ENCODE measurements at regions not wholly inside any gene's neighbourhood (a gene's known extent, or its start where the extent isn't known, plus 50 kb on each side); places are given as distances from the start of the nearest gene placed in this dataset.

GRCh38 chr3:59407425-59407824 is 357.6 kb upstream of the CFAP20DC start:
- no peaks in the 10 kb centered on the region for H4K20me1 ChIP-seq (ENCODE audit: control insufficient read depth, insufficient read depth)
- H3K27me3 ChIP-seq (replicated peaks in 1 of 2; ENCODE audit: control insufficient read depth in 2 of 2, insufficient read depth in 2 of 2, low read length in 1 of 2) = no peaks in the 10 kb centered on the region
- peak overlapping the region; percentile 11 for H3K27ac ChIP-seq (ENCODE audit: control insufficient read depth, insufficient read depth)
- H2AFZ ChIP-seq (ENCODE audit: control insufficient read depth, low read depth, low read length) = peak overlapping the region; percentile 9; the same call in 1 of the 2 replicates
- no peaks in the 10 kb centered on the region for H3K9me3 ChIP-seq (replicated peaks; ENCODE audit: control insufficient read depth, insufficient read depth, low read length)
- FAIRE-seq (no peak), ATAC-seq (peak; percentile 18), DNase-seq (ENCODE audit: low read depth, low spot score) (no peak)
- in situ Hi-C loops (cut with MboI) (no loop called here), intact Hi-C loops (cut with micrococcal nuclease; ENCODE audit: unreplicated experiment) (no loop called here)
- SMC1A ChIA-PET (ENCODE audit: uncharacterized antibody, unreplicated experiment) = interaction anchor here (0.7 to 4.1 kb wide), 10 partner anchors 12 to 36 kb away, joined by 3 to 23 read pairs (median 6); no protein-coding TSS in a partner anchor
- H3K4me3 ChIP-seq = no peak overlapping the region
- peaks cover 19% of the 10 kb centered on the region for H3K4me1 ChIP-seq (ENCODE audit: control insufficient read depth, insufficient read depth, low read length)
- POLR2A ChIA-PET = no interaction called here
- H3K9ac ChIP-seq (ENCODE audit: control insufficient read depth, insufficient read depth, low read length) = no peak overlapping the region
- RAD21 ChIA-PET (ENCODE audit: unreplicated experiment) = interaction anchor here (1.0 to 2.6 kb wide), 7 partner anchors 15 to 49 kb away, joined by 3 to 11 read pairs (median 5); no protein-coding TSS in a partner anchor
- H3K4me2 ChIP-seq (ENCODE audit: control insufficient read depth, insufficient read depth) = peak overlapping the region; percentile 10; the same call in 1 of the 2 replicates
- H3K36me3 ChIP-seq (ENCODE audit: control insufficient read depth in 2 of 2, insufficient read depth in 2 of 2, low read length in 1 of 2) = no peaks in the 10 kb centered on the region
- TF ChIP-seq SPI1 (IDR thresholded peaks at IDR 0.05; ENCODE audit: borderline replicate concordance, insufficient read depth, low read depth, low read length) (peak; percentile 31; the same call in 1 of the 2 replicates), IRF4 (IDR thresholded peaks at IDR 0.05; ENCODE audit: low read depth, low read length) (no peak)
- WGBS (ENCODE audit: insufficient coverage, insufficient replicate concordance, low lambda C conversion rate, missing lambda C conversion rate) = 79% methylated on average over 5 of the region's 5 CpGs
- BruUV-seq (replicated peaks) = no TSS peak
- no peaks in the 10 kb centered on the region for H3K79me2 ChIP-seq (ENCODE audit: control insufficient read depth, insufficient read depth, low read length)
- CTCF ChIA-PET = interaction anchor here (0.9 to 1.4 kb wide), 4 partner anchors 34 to 168 kb away, joined by 3 to 4 read pairs (median 3); no protein-coding TSS in a partner anchor

GRCh38 chr3:59406943-59407342 is 357.1 kb upstream of the CFAP20DC start:
- in situ Hi-C loops (cut with MboI) = no loop called here
- H2AFZ ChIP-seq (ENCODE audit: control insufficient read depth, low read depth, low read length) = peak overlapping the region; percentile 70
- ChIA-PET CTCF (interaction anchor here (0.7 to 2.0 kb wide), 7 partner anchors 10 to 169 kb away, joined by 3 to 6 read pairs (median 3); no protein-coding TSS in a partner anchor), SMC1A (ENCODE audit: uncharacterized antibody, unreplicated experiment) (interaction anchor here (0.6 to 4.1 kb wide), 13 partner anchors 12 to 45 kb away, joined by 3 to 23 read pairs (median 5); no protein-coding TSS in a partner anchor), POLR2A (no interaction called here), RAD21 (ENCODE audit: unreplicated experiment) (interaction anchor here (0.6 to 2.6 kb wide), 7 partner anchors 15 to 50 kb away, joined by 3 to 11 read pairs (median 5); no protein-coding TSS in a partner anchor)
- peak; percentile 91 for ATAC-seq
- H3K79me2 ChIP-seq (ENCODE audit: control insufficient read depth, insufficient read depth, low read length) = no peaks in the 10 kb centered on the region
- no peaks in the 10 kb centered on the region for H3K9me3 ChIP-seq (replicated peaks; ENCODE audit: control insufficient read depth, insufficient read depth, low read length)
- intact Hi-C loops (cut with micrococcal nuclease; ENCODE audit: unreplicated experiment) = no loop called here
- H3K27me3 ChIP-seq (replicated peaks in 1 of 2; ENCODE audit: control insufficient read depth in 2 of 2, insufficient read depth in 2 of 2, low read length in 1 of 2) = no peaks in the 10 kb centered on the region
- no TSS peak for BruUV-seq (replicated peaks)
- H3K4me1 ChIP-seq (ENCODE audit: control insufficient read depth, insufficient read depth, low read length) = peaks cover 19% of the 10 kb centered on the region
- H4K20me1 ChIP-seq (ENCODE audit: control insufficient read depth, insufficient read depth) = no peaks in the 10 kb centered on the region
- peak; percentile 53 for DNase-seq (ENCODE audit: low read depth, low spot score)
- 3% methylated on average over 2 of the region's 2 CpGs for WGBS (ENCODE audit: insufficient coverage, insufficient replicate concordance, low lambda C conversion rate, missing lambda C conversion rate)
- no peaks in the 10 kb centered on the region for H3K36me3 ChIP-seq (ENCODE audit: control insufficient read depth in 2 of 2, insufficient read depth in 2 of 2, low read length in 1 of 2)
- no peak overlapping the region; the same call in 1 of the 2 replicates for H3K4me2 ChIP-seq (ENCODE audit: control insufficient read depth, insufficient read depth)
- peak overlapping the region; percentile 30 for H3K27ac ChIP-seq (ENCODE audit: control insufficient read depth, insufficient read depth)
- peak; percentile 88 for FAIRE-seq
- H3K9ac ChIP-seq (ENCODE audit: control insufficient read depth, insufficient read depth, low read length) = no peak overlapping the region
- H3K4me3 ChIP-seq = no peak overlapping the region; the same call in 1 of the 2 replicates
- TF ChIP-seq IRF5 (IDR thresholded peaks at IDR 0.05; ENCODE audit: borderline replicate concordance) (no peak), MYB (IDR thresholded peaks at IDR 0.05; ENCODE audit: borderline replicate concordance, low read depth, low read length) (no peak), ZBTB33 (IDR thresholded peaks at IDR 0.05) (no peak), ASH2L (IDR thresholded peaks at IDR 0.05; ENCODE audit: borderline replicate concordance, low read depth) (no peak), PAX8 (IDR thresholded peaks at IDR 0.05) (no peak), ZBED1 (IDR thresholded peaks at IDR 0.05; ENCODE audit: borderline replicate concordance) (no peak), HDAC6 (IDR thresholded peaks at IDR 0.05; ENCODE audit: unreplicated experiment) (no peak), IKZF2 (IDR thresholded peaks at IDR 0.05) (peak in 1 of 2 experiments; percentile 18; a peak in 1 of 4 replicates)
